OCI-LY7 (cell line): ENCODE measurements at regions not wholly inside any gene's neighbourhood (a gene's known extent, or its start where the extent isn't known, plus 50 kb on each side); places are given as distances from the start of the nearest gene placed in this dataset.

Experiments used
- BruUV-seq: library from RNA; stranded (reverse); fragments of 400-500 nt; replicated peaks from 2 replicates; lab custom pipeline; 2021; lab: Mats Ljungman, UMichigan
- CTCF ChIA-PET: fragments of 300-600 bp; sonication (Branson Sonifier 250); formaldehyde crosslinking; loops from one replicate; lab custom pipeline; 2022; ENCODE audit warnings: antibody characterized with exemption; ENCODE audit not compliant: unreplicated experiment; lab: Charles Lee
- POLR2A ChIA-PET: fragments of 300-600 bp; sonication (Branson Sonifier 250); formaldehyde crosslinking; loops from one replicate; lab custom pipeline; 2022; ENCODE audit warnings: antibody characterized with exemption; lab: Charles Lee
- DNase-seq: peaks from one replicate; pipeline ENCODE4 v3.0.0-alpha.2; 2015; ENCODE audit warnings: low spot score
- H2AFZ ChIP-seq: fragments of 200-600 bp; sonication (generic), shearing (Covaris generic); 2 replicates; pipeline ENCODE4 v1.6.1; 2014; ENCODE audit warnings: mild to moderate bottlenecking, antibody characterized with exemption, low read length, moderate library complexity
- H3K27ac ChIP-seq: fragments of 200-600 bp; sonication (generic); 2 replicates; pipeline ENCODE4 v1.5.1; 2014; ENCODE audit warnings: mixed run types, low read depth, mild to moderate bottlenecking, moderate library complexity, low read length, inconsistent platforms; ENCODE audit not compliant: poor library complexity, severe bottlenecking
- H3K36me3 ChIP-seq: fragments of 200-600 bp; sonication (generic); 2 replicates; pipeline ENCODE4 v1.6.1; 2014; ENCODE audit warnings: mild to moderate bottlenecking, antibody characterized with exemption, low read length, moderate library complexity, mixed read lengths; ENCODE audit not compliant: insufficient read depth
- H3K4me1 ChIP-seq: fragments of 200-600 bp; sonication (generic); 2 replicates; pipeline ENCODE4 v1.5.1; 2014; ENCODE audit warnings: mild to moderate bottlenecking, low read length; ENCODE audit not compliant: insufficient read depth, poor library complexity, severe bottlenecking
- H3K4me2 ChIP-seq: fragments of 200-600 bp; sonication (generic); 2 replicates; pipeline ENCODE4 v1.6.1; 2014; ENCODE audit warnings: mild to moderate bottlenecking, low read length
- H3K4me3 ChIP-seq: fragments of 200-600 bp; sonication (generic); 2 replicates; pipeline ENCODE4 v1.5.1; 2014; ENCODE audit warnings: mild to moderate bottlenecking, low read depth, low read length; ENCODE audit not compliant: poor library complexity, severe bottlenecking
- H3K79me2 ChIP-seq: fragments of 200-600 bp; sonication (generic); 2 replicates; pipeline ENCODE4 v1.6.1; 2016; ENCODE audit warnings: low read depth, mild to moderate bottlenecking, low read length, moderate library complexity, mixed read lengths; ENCODE audit not compliant: insufficient read depth
- H3K9me2 ChIP-seq: fragments of 200-600 bp; sonication (generic); 2 replicates; pipeline ENCODE4 v1.6.1; 2016; ENCODE audit warnings: mild to moderate bottlenecking, low read length, mixed read lengths; ENCODE audit not compliant: insufficient read depth
- H3K9me3 ChIP-seq: fragments of 200-600 bp; sonication (generic); 2 replicates; pipeline ENCODE4 v1.6.1; 2014; ENCODE audit warnings: mild to moderate bottlenecking, mixed run types, low read length, mixed read lengths
- H4K20me1 ChIP-seq: fragments of 200-600 bp; sonication (generic); 2 replicates; pipeline ENCODE4 v1.6.1; 2014; ENCODE audit warnings: mild to moderate bottlenecking, antibody characterized with exemption, low read length, moderate library complexity, mixed read lengths; ENCODE audit not compliant: insufficient read depth
- CTCF ChIP-seq: fragments of 200-600 bp; sonication (generic); conservative IDR thresholded peaks from 2 replicates; pipeline ENCODE4 v1.5.1; 2014; ENCODE audit warnings: mild to moderate bottlenecking, antibody characterized with exemption, low read length, moderate library complexity, mixed read lengths
- EZH2phosphoT487 ChIP-seq: fragments of 200-600 bp; sonication (generic); IDR thresholded peaks from 2 replicates; pipeline ENCODE4 v1.6.1; 2018; ENCODE audit warnings: low read depth, borderline replicate concordance, mild to moderate bottlenecking, mixed run types, antibody characterized with exemption, low read length, moderate library complexity, mixed read lengths
- intact Hi-C: fragments of 100-400 bp; cut with micrococcal nuclease; formaldehyde crosslinking; loops from one replicate; pipeline ENCODE4 v1.10.0; 2022; ENCODE audit not compliant: unreplicated experiment

DNA sequence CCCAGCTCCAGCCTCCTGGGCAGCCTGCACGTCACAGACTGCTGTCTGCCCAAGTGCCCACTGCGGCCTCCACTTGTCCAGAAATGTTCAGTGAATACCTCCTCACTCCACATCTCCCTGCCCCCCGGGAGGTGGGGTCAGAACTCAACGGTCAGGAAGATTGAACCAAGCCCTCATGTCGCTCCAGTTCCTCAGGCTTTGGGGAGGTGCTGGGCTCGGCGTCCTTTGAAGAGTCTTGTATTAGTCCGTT lies 82.4 kb upstream of the LRPAP1 start:
- no peak for DNase-seq
- no peaks in the 10 kb centered on the region for H3K36me3 ChIP-seq
- H3K4me1 ChIP-seq, result no peaks in the 10 kb centered on the region
- intact Hi-C loops, result no loop called here
- BruUV-seq, result no TSS peak
- H3K4me2 ChIP-seq, result no peak overlapping the region
- H3K9me2 ChIP-seq, result no peaks in the 10 kb centered on the region
- H3K4me3 ChIP-seq, result no peak overlapping the region
- no peaks in the 10 kb centered on the region for H3K9me3 ChIP-seq
- TF ChIP-seq EZH2phosphoT487 (no peak), CTCF (no peak)
- no peaks in the 10 kb centered on the region for H4K20me1 ChIP-seq
- H2AFZ ChIP-seq, result no peak overlapping the region
- no peaks in the 10 kb centered on the region for H3K79me2 ChIP-seq
- POLR2A ChIA-PET, result no interaction called here
- no peak overlapping the region for H3K27ac ChIP-seq
- CTCF ChIA-PET, result no interaction called here

- ChIA-PET POLR2A (no interaction called here), CTCF (no interaction called here)
- no peaks in the 10 kb centered on the region for H3K9me3 ChIP-seq
- TF ChIP-seq CTCF, result no peak
- TF ChIP-seq EZH2phosphoT487, result no peak
- H2AFZ ChIP-seq, result no peak overlapping the region
- intact Hi-C loops, result no loop called here
- DNase-seq, result no peak
- H3K9me2 ChIP-seq, result no peaks in the 10 kb centered on the region
- H3K4me1 ChIP-seq, result no peaks in the 10 kb centered on the region
- H3K4me2 ChIP-seq, result no peak overlapping the region
- H3K79me2 ChIP-seq, result no peaks in the 10 kb centered on the region
- no peaks in the 10 kb centered on the region for H4K20me1 ChIP-seq
- H3K36me3 ChIP-seq, result no peaks in the 10 kb centered on the region
- no TSS peak for BruUV-seq
- no peak overlapping the region for H3K4me3 ChIP-seq
- H3K27ac ChIP-seq, result no peak overlapping the region
Measured at GRCh38 chr4:3613967-3614730, 81.9 kb upstream of the LRPAP1 start.

DNA sequence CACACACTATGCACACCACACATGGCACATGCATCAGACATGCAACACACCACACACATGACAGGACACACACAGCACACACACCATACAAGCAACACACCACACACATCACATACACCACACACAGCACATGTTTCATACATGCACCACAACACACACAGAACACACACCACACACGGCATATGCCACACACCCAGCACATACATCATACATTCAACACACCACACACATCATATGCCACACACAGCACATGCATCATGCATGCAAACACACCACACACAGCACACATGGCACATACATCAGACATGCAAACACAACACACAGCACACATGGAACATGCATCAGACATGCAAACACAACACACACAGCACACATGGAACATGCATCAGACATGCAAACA lies 80.7 kb upstream of the LRPAP1 start:
- no peak overlapping the region for H3K27ac ChIP-seq
- TF ChIP-seq CTCF (no peak), EZH2phosphoT487 (no peak)
- BruUV-seq, result no TSS peak
- H3K4me2 ChIP-seq, result no peak overlapping the region
- no peaks in the 10 kb centered on the region for H4K20me1 ChIP-seq
- POLR2A ChIA-PET, result no interaction called here
- intact Hi-C loops, result no loop called here
- H3K79me2 ChIP-seq, result no peaks in the 10 kb centered on the region
- DNase-seq, result no peak
- H3K9me3 ChIP-seq, result no peaks in the 10 kb centered on the region
- no peaks in the 10 kb centered on the region for H3K9me2 ChIP-seq
- H2AFZ ChIP-seq, result no peak overlapping the region
- no peak overlapping the region for H3K4me3 ChIP-seq
- H3K36me3 ChIP-seq, result no peaks in the 10 kb centered on the region
- no peaks in the 10 kb centered on the region for H3K4me1 ChIP-seq
- CTCF ChIA-PET, result no interaction called here
